ENCODE measurements at regions not wholly inside any gene's neighbourhood (a gene's known extent, or its start where the extent isn't known, plus 50 kb on each side); places are given as distances from the start of the nearest gene placed in this dataset.

- H2AK5ac ChIP-seq (ENCODE audit: insufficient read length, low read length): no peak overlapping the region
- no peak overlapping the region for H3K18ac ChIP-seq (ENCODE audit: insufficient read length, low read depth, low read length)
- H3K9me3 ChIP-seq (ENCODE audit: control insufficient read depth, low read depth, low read length): no peaks in the 10 kb centered on the region
- no peaks in the 10 kb centered on the region for H3K9me3 Mint-ChIP-seq
- no peak overlapping the region for H4K8ac ChIP-seq (replicated peaks; ENCODE audit: insufficient read length, low read depth, low read length)
- H3K23me2 ChIP-seq (ENCODE audit: insufficient read length, low read depth, low read length, poor library complexity, severe bottlenecking): no peaks in the 10 kb centered on the region
- no peaks in the 10 kb centered on the region for H3K4me1 ChIP-seq (ENCODE audit: insufficient read depth, low read length)
- H3K4me2 ChIP-seq (ENCODE audit: insufficient read depth, insufficient read length, low read length): no peak overlapping the region
- H2BK5ac ChIP-seq (ENCODE audit: insufficient read length, low read length): no peak overlapping the region
- H3K79me1 ChIP-seq (ENCODE audit: insufficient read depth, low read depth, low read length, poor library complexity, severe bottlenecking): no peaks in the 10 kb centered on the region
- no peak overlapping the region for H3T11ph ChIP-seq (ENCODE audit: low read length)
- H2BK20ac ChIP-seq (ENCODE audit: low read depth, low read length, poor library complexity, severe bottlenecking): no peak overlapping the region
- no peaks in the 10 kb centered on the region for H3K4me1 Mint-ChIP-seq
- H3K27me3 ChIP-seq (ENCODE audit: insufficient read depth, low read length): no peaks in the 10 kb centered on the region; the same call in 1 of the 2 replicates
- TF ChIP-seq CTCF (conservative IDR thresholded peaks at IDR 0.05): no peak
- no peak overlapping the region for H3K27ac ChIP-seq (ENCODE audit: insufficient read length, low read depth, low read length)
- H3K36me3 Mint-ChIP-seq (ENCODE audit: insufficient read depth in 1 of 3, low read depth in 3 of 3): no peaks in the 10 kb centered on the region
- no peaks in the 10 kb centered on the region for H4K20me1 ChIP-seq (ENCODE audit: control insufficient read depth, insufficient read depth, insufficient read length)
- H2AFZ ChIP-seq (ENCODE audit: low read length): no peak overlapping the region
- H3K56ac ChIP-seq (ENCODE audit: insufficient read length, low read depth, low read length): no peak overlapping the region
- no peak overlapping the region for H3K4ac ChIP-seq (ENCODE audit: low read depth, low read length)
- no peak overlapping the region for H3K9ac ChIP-seq (ENCODE audit: extremely low read depth, insufficient read length, low read length)
- no peaks in the 10 kb centered on the region for H3K79me2 ChIP-seq (ENCODE audit: insufficient read depth, low read length)
- no peak overlapping the region for H2BK12ac ChIP-seq (ENCODE audit: insufficient read length, low read depth, low read length)
- no peaks in the 10 kb centered on the region for H3K27me3 Mint-ChIP-seq (ENCODE audit: low read depth)
- H3K4me3 Mint-ChIP-seq: no peak overlapping the region
- no peak overlapping the region for H4K91ac ChIP-seq (ENCODE audit: insufficient read length, low read depth, low read length)
- H4K5ac ChIP-seq (ENCODE audit: insufficient read length, low read depth, low read length): no peak overlapping the region
- no peak overlapping the region for H2BK15ac ChIP-seq (ENCODE audit: low read depth, low read length)
- no peak overlapping the region for H2BK120ac ChIP-seq (ENCODE audit: low read depth, low read length, poor library complexity, severe bottlenecking)
- DNase-seq: no peak
- H3K14ac ChIP-seq (ENCODE audit: insufficient read depth, low read length): no peak overlapping the region
- no peak overlapping the region for H3K23ac ChIP-seq (ENCODE audit: insufficient read length, low read depth, low read length)
- no peak overlapping the region for H3K27ac Mint-ChIP-seq
- no CpG with 5 or more reads among the region's 4 CpGs for WGBS (ENCODE audit: extremely low coverage, insufficient read length, low lambda C conversion rate)
Measured at GRCh38 chr14:80419769-80420168, 208.5 kb upstream of the DIO2 start.

Measured in H9 (cell line).